Stimulated activated CD8-positive, alpha-beta memory T cell treated with anti-CD3 and anti-CD28 coated beads, Interleukin-12 subunit alpha, Interleukin-12 subunit beta, amount 100 ng/mL, for 24 hours (primary cell): ENCODE measurements at regions not wholly inside any gene's neighbourhood (a gene's known extent, or its start where the extent isn't known, plus 50 kb on each side); places are given as distances from the start of the nearest gene placed in this dataset.
"Not testable (repeated sequence)": the region's sequence is repeated elsewhere in the genome, so short reads cannot be mapped to it uniquely, and the experiment has no call there.

Experiments used
- DNase-seq: peaks from one replicate; pipeline ENCODE4 v3.0.0-alpha.2; 2020; ENCODE audit errors: extremely low read depth

DNA sequence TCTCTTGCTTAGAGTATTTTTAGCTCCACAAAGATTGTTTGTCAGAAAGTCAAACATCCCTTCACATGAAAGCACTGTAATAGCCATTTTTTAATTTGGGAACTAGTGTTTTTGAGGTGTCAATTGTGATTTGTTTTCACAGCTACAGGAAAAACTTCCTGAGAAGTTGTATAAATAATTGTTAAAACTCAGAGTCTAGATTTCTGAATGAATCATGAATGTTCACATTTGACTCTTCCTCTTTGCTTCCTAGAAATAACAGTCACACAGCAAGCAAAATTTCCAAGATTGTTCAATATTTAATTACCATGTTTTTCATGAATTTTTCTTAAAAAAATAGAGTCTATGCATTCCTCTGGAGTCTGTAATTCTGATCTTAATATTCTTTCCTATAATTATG, 156.9 kb upstream of the SLC7A11 start:
- no peak for DNase-seq

DNA sequence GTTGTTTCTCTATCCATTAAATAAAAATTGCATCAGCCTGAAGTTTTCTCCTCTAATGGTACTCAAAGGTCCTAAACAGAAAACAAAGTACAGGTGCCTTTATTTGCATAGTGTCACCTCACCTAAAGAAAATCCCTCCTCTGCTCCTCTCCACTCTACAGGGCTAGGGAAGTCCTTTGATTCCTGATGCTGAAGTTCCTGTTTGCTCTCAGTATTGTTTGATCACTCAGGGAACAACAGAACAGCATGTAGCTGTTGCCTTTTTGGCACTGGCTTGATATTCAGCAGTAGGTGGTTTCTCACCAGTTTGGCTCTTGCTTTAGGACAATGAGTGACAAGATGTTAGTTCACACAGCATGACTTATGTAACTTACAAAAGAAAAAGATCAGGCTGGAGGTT, 156.2 kb upstream of the SLC7A11 start:
- no peak for DNase-seq

DNA sequence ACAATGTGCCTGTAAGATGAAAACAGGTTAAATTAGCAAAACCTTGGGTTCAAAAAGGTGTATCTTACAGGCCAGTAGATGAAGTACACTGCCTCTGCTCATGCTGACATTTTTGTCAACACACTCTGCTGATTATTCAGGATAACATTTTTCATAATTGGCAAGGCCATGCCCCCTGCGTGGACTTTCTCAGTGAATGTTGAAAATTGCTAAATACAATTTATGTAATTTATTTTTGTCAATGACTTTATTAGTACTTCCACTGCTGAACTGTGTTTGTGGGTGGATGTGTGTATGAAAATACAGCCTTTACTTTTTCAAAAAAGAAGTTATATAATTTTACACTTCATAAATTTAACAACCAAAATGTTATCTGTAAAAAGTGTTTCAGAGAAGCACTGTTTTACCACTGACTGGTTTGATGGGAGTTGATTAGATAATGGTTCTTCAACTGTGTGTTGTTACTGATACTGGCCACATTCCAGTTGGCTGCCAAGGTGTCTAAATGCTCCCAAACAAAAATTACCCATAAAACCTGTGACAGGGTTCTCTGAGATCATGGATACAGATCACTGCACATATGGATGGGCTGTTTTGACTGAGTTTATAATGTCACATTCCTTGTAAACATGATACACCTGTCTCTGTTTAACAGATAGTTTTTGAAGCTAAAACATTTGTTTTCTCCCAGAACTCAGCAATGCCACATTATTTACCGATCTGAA, 151.9 kb upstream of the SLC7A11 start:
- DNase-seq, result no peak

DNA sequence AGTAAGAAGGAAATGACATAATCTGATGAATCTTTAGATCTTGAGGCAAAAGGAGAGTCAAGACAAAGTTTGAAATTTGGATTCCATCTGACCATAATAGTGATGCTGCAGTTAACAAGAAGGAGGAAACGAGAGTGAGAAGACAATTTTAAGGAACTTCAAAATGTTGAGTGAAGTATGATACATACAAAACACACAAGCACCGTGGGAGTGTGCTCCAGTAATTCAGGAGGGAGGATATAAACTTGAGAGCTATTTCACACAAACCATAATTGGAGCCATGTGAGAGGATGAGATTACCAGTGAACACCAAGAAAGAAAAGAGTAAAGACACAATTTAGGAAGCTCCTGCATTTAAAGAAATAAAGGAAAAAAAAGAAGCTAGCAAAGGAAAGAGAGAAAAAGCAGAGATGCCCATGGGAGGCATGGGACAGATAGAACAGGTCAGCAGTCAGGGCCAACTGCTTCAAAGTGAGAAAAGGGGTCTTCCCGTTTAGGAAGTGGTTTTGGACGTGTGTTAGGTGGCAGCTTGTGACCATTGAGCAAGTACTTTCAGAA, 150.7 kb upstream of the SLC7A11 start:
- no peak for DNase-seq

DNA sequence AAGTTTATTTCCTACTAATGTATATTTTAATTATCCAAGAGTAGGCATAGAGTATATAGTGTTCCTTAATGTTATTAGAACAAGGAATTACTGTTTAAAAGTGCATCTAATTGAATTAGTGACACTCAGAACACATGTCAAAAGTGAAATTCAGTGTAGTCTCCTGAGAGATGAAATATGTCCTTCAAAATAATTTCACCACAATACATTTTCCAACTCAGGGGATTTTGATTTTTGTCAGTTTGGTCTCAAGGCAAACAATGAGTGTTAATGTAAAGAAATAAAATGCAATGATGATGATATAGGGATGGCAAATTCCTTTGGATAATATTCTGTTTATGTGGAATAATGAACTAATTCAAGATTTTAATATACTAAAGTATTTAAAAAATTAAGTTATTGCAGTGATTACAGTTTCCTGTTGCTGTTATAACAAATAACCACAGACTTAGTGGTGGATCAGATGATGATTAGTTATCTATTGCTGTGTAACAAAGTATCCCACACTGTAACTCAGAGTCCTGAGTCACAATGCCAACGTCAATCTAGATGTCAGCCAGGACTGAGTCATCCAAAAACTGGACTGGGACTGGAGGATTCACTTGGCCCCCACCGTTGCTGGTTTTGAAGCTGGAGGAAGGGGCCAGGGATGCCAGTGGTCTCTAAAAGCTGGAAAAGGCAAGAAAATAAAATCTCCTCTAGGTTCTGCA, 148.0 kb upstream of the SLC7A11 start:
- DNase-seq, result no peak

DNA sequence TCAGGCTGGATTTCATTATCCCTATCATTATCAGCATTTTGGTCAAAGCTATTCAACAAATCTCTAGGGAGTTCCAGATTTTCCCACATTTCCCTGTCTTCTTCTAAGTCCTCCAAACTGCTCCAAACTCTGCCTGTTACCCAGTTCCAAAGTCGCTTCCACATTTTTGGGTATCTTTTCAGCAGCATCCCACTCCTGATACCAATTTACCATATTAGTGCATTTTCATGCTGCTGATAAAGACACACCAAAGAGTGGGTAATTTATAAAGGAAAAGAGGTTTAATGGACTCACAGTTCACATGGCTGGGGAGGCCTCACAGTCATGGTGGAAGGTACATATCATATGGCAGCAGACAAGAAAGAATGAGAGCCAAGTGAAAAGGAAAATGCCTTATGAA, 132.8 kb upstream of the SLC7A11 start:
- no peak for DNase-seq

DNA sequence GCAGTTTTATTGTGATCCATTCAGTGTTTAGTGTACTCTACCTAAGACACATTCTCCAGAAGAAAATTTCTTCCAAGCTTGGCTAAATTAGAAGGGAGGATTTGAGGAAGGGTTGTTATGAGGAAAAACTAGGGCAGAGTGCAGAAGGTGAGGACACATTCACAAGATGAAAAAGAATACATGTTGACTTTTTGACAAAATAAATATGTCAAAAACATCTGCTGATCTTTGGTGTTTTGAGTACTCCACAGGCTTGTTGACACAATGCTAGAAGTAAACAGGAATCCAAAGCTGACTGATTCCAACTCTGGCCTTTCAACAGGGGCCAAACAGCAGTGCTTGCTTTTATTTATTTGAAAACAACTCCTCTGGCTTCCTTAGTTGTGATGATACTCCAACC, 125.8 kb upstream of the SLC7A11 start:
- no peak for DNase-seq

DNA sequence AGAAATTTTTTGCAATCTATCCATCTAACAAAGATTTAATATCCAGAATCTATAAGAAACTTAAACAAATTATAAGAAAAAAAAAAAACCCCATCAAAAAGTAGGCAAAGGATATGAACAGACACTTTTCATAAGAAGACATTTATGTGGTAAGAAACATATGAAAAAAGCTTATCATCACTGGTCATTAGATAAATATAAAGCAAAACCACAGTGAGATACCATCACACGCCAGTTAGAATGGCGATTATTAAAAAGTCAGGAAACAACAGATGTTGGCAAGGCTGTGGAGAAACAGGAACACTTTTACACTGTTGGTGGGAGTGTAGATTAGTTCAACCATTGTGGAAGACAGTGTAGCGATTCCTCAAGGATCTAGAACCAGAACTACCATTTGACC, 110.3 kb upstream of the SLC7A11 start:
- not testable (repeated sequence) for DNase-seq

DNA sequence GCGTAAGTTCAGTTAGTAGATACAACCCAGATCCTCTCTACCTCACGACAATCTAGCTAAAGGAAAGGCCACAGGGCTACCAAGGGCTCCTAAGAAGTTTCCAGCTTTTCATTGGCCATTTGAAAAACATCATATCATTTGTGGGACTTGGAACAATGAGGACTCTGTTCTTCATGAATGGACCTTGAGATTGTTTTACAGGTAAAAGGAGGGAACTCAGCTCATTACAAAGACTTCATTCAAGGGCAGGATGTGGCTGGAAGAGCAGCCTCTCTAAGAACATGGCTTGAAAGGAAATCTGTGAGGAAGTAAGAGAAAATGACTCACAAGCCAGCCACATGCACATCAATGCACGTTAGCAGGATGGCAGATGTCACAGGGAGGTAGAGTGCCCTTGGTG, 105.9 kb upstream of the SLC7A11 start:
- no peak for DNase-seq

DNA sequence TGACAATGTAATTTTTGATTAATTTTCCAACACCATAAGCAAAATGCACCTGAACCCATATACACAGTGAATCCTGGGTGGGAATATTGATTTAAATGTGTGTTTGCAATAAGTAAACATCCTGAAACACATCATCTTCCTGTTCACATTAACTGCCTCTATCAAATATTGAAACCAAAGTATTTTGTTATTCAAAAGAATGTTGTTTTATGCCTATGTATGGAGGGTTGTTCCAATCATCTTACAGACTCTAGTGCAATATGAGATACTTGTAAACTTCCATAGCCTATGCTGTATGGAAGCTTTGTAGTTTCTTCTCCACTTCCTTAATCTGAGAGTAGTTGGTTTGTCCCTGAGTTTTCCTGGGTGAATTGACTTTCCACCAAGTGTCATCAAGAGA, 105.4 kb upstream of the SLC7A11 start:
- no peak for DNase-seq

DNA sequence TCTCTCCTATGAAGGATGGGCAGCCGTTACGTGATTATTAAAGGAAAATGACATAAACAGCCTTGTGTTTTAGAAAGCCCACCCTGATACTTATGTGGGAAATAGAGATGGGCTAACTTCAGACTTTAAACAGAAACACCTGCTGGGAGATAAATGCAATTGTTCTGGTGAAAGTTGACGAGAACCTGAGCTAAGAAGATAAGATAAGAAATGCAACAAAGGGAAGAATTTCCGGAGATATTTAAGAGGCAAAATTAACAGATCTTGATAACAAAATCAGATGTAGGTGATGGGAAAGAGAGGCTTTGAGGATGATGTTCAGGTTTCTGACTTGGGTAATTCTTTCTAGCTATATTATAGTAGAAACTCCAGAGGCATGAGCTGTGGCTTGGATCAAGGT, 102.7 kb upstream of the SLC7A11 start:
- no peak for DNase-seq

DNA sequence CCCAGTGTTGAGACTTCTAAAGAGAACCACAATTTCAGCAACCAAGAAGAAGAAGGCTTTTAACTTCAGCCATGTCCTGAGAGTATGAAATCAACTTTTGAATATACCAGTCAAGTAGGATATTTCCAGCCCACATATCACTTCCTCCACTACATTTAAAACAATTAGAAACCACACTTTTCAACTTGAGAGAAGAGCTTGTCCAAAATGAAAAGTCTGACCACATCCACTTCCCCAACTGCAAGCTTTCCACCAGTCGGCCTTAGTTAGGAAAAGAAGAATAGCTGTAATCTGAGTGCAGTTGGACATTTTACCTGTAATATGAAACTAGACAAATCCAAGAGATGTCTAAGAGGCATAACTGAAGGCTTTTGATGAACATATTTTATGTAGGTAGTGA, 101.9 kb upstream of the SLC7A11 start:
- DNase-seq, result no peak

DNA sequence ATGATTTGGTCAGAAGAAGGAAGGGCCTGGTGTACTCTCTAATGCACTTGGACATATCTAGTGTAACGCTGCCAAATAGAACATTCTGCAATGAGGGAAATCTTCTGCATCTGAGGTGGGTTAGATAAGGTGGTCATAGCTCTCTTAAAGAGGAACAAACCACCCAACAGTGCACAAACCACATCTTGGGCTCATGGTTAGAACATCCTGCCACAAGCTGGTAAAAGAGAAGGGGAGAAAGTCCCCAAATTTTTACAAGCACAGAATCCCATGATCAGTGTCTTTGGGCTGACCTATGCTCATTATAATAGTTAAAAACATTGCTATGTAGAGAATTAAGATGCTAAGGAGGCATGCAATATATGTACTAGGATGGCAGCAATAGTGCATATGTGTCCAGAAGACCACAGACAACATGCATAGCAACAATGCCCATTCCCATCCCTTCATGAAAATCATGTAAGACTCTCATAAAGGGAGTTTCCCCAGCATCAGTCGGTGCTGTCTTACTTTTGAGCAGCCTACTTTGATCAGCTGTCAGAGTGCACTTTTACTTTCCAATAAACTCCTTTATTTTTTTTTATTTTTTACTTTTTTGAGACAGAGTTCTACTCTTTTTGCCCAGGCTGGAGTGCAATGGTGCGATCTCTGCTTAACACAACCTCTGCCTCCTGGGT, 99.7 kb upstream of the SLC7A11 start:
- DNase-seq, result no peak

DNA sequence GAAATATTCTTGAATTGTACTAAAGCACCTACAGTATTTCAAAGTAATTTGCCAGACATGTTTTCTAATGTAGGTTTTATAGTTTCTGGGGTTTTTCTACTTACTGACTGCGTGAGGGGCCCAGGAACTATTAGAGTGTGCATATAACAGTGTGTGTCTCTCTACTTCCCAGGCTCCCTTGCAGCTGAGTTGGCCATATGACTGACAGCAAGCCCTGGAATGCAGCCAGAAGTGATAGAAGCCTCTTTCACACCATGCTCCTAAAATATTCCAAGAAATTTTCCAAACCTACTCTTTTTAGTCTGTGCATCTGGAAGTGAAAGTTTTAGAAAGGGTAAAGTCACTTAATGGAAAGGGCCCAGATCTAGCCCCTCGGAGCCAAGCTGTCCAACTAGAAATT, 96.7 kb upstream of the SLC7A11 start:
- DNase-seq, result no peak

DNA sequence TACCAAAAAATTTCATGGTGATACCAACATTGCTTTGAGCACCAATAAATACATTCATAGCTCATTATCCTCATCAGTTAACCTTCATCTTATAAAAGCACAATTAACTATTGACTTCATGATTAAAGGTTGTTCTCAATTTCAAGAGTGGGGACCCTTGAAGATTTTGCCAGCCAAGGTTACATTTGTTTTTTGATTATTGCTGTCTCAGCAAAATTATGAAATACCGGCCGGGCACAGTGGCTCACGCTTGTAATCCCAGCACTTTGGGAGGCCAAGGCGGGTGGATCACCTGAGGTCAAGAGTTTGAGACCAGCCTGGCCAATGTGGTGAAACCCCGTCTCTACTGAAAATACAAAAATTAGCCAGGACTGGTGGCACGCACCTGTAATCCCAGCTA, 96.1 kb upstream of the SLC7A11 start:
- not testable (repeated sequence) for DNase-seq

DNA sequence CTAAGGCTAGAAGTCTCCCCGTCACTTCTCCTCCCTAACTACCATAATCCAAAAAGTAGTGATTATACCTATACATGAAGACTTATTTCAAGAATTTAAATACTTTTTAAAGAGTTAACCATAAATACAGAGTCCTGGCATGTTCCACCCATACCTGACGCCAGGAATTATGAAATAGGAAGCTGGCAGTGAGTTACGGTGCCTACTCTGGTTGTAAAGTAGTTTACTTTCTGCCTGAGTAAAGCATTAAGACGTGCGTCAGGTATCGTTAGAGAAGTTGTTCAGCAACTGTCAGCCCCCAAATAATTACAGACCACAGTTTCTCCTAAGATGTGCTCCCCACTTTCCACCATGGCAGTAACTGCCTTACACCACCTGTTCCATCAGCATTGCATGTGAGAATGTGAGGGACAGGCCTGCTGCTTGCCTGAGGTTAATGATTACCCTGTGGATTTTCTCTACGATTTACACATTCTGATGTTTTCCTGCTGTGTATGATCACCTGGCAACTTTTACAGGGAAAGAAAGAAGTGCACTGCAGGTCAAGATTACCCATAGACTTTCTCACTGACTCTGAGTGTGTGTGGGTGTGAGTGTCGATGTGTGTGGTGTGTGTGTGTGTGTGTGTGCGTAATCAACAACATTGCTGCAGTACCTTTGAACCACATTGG, 92.3 kb upstream of the SLC7A11 start:
- DNase-seq, result no peak

DNA sequence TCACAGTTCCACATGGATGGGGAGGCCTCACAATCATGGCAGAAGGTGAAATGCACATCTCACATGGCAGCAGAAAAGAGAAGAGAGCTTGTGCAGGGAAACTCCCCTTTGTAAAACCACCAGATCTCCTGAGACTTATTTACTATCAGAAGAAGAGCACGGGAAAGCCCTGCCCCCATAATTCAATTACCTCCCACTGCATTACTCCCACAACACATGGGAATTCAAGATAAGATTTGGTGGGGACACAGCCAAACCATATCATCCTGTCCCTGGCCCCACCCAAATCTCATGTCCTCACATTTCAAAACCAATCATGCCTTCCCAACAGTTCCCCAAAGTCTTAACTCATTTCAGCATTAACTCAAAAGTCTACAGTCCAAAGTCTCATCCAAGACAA, 90.3 kb upstream of the SLC7A11 start:
- DNase-seq, result not testable (repeated sequence)

DNA sequence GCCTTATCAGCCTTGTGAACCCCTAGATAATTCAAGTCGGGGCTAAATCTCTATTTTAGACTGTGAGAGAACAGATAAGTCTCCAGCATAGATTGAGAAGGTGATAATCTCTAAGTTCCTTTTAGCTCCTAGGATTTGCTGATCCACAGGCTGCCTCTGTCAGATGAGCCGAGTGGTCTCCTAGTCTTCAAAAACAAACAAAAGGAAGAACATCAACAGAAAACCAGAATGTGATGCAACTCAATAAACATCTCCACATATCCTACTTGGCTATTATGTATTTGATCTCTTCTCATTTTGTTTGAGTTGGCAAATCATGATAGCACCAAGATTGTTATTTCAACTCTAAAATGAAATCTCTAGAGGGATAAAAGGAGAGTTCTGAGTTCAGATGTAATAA, 88.4 kb upstream of the SLC7A11 start:
- no peak for DNase-seq

DNA sequence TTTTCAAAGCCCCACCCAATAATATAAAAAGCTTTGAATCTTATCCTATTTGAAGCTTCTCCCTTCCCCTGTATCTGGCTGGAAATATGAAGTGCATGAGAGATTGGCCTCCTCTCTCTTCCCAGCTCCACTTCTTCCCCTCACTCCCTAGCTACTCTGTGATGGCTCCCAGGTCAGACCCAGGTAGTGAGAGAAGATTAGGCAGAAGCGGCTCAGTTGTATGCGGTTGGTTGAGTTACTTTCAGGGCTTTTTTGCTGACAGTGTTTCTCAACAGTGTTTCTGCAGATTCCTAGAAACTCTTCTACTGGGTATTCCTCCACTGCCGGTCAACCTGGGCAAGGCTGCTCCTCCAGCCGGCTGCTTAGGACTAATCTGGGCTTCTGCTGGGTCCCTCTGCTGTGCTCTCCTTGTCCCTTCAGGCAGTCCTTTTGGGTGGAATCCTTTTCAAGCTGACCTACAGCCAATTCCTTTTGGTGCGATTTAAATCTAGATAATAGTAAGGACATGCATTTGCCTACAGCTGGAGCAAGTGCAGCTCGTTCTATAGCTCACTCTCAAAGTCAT, 87.4 kb upstream of the SLC7A11 start:
- no peak for DNase-seq

DNA sequence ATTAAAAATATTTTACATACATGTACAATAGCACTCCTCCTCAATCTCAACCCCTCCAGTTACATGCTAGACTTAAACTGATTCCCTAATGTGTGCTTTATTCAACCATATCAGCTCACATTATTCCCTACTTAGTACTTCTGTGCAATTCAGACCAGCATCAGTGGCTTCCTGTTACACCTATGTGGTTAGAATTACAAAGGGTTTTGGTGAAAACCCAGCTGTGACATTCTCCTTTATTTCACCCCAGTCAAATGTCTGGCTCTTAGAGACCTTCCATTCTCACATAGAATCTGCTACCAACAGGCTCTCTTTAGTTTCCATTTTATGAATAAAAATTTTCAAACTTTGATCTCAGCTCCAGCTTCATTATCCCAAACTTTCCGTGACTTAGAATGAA, 85.2 kb upstream of the SLC7A11 start:
- DNase-seq, result no peak

DNA sequence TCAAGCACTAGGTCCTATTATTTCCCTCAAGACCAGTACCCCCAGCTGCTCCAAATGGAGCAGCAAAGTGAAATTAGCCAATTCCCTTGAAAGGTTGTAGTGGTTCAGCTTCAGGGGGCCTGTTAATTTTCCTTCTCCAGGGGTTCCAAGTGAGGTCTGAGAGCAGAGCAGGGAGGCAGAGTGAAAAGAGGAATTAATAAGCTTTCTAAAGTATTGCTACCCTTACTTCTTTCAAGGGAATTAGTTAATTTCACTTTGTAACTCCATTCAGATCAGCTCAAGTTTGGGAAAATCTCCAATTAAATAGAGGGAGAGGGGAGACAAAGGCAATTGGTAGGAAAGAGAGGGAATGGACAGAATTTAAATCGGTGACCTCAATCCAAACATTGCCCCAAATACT, 78.7 kb upstream of the SLC7A11 start:
- DNase-seq, result no peak

DNA sequence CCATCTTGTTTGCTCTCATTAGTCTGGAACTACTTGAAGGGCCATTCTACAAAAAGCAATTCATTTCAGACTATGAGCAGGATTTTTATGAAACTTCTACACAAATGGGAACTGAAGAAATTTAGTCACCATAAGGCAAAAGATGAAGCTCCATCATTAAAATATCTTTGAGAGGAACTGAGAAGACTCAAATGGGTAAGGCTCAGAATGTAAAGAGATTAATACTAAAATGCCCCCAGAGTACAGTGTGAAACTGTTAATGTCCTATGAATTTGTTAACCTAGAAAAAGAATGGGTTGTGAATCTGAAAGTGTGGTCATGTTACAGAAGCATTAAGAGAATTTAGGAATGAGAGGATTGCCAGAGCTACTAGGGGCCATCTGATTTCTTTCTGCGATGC, 77.9 kb upstream of the SLC7A11 start:
- DNase-seq, result no peak
